ENCODE measurements at regions not wholly inside any gene's neighbourhood (a gene's known extent, or its start where the extent isn't known, plus 50 kb on each side); places are given as distances from the start of the nearest gene placed in this dataset.

DNA sequence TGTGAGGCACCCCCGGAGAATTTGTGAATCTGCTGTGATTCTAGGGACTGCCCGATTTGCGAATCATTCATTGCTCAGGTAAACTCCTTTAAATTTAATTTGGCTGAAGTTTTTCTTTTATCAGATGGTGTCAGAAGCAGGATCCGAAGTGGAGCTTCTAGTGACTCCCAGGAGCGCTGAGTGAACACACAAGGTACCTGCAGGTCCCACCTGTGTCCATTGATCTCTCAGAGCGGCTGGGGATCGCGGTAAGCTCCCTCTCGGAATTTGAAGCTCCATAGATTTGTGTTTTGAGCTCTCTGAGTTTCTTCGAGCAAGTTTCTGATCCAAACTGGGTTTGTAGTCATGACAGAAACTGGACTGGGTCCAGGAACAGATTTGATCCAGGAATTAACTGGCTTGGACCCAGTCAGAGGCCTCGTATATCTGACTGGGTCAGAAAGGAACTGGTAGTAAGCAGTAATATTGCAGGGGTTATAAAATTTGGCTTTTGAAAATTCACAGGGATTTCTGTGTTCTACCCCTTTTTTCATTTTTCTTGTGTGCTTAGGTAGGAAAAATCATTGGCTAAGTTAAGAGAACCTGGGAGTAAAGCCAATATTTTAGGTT, 56.2 kb upstream of the EDEM3 start:
- H3K27me3 ChIP-seq = no peaks in the 10 kb centered on the region
- H3K4me3 ChIP-seq = no peak overlapping the region
- H3K4me1 ChIP-seq = peaks cover 0 to 14% of the 10 kb centered on the region in 2 donors
- TF ChIP-seq, protein P1, sequence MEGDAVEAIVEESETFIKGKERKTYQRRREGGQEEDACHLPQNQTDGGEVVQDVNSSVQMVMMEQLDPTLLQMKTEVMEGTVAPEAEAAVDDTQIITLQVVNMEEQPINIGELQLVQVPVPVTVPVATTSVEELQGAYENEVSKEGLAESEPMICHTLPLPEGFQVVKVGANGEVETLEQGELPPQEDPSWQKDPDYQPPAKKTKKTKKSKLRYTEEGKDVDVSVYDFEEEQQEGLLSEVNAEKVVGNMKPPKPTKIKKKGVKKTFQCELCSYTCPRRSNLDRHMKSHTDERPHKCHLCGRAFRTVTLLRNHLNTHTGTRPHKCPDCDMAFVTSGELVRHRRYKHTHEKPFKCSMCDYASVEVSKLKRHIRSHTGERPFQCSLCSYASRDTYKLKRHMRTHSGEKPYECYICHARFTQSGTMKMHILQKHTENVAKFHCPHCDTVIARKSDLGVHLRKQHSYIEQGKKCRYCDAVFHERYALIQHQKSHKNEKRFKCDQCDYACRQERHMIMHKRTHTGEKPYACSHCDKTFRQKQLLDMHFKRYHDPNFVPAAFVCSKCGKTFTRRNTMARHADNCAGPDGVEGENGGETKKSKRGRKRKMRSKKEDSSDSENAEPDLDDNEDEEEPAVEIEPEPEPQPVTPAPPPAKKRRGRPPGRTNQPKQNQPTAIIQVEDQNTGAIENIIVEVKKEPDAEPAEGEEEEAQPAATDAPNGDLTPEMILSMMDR (IDR thresholded peaks at IDR 0.05) = no peak
- H3K9me3 ChIP-seq = no peaks in the 10 kb centered on the region
- intact Hi-C loops (cut with DNase I) = no loop called here
- peaks cover 0 to 41% of the 10 kb centered on the region in 2 donors for H3K36me3 ChIP-seq
- DNase-seq (no peak), ATAC-seq (no peak)
- no peak overlapping the region for H3K27ac ChIP-seq

DNA sequence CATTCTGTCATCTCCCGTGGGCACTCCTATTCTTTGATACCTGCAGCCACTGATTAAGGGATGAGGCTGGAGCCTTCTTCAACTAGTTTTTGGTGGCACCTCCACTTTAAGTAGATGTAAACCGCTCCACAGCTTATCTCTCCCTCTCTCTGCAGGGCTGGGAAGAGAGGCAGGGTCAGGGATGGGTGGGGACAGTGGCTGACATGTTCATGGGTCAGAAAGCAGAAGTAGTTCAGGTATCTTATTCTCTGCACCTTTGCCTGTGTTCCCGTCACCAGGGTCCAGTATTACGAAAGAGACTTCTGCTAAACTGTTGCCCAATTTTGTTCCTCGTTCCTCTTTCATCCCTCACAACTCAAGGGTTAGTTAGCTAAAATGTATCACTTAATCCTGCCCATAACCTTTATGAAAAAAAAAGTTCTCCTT, 51.7 kb upstream of the EDEM3 start:
- Histone ChIP-seq H3K27me3 (no peaks in the 10 kb centered on the region), H3K9me3 (no peaks in the 10 kb centered on the region), H3K4me1 (peaks cover 0 to 19% of the 10 kb centered on the region in 2 donors), H3K4me3 (no peak overlapping the region), H3K36me3 (peaks cover 0 to 47% of the 10 kb centered on the region in 2 donors), H3K27ac (peak overlapping the region in 1 of 2 donors; percentile 84)
- intact Hi-C loops (cut with DNase I) = loop anchor here (5.0 to 10.0 kb wide), 2 partner anchors 176 to 178 kb away; no protein-coding TSS in a partner anchor
- TF ChIP-seq, protein P1 (IDR thresholded peaks at IDR 0.05) = no peak
- ATAC-seq = peak; percentile 57
- DNase-seq = no peak

DNA sequence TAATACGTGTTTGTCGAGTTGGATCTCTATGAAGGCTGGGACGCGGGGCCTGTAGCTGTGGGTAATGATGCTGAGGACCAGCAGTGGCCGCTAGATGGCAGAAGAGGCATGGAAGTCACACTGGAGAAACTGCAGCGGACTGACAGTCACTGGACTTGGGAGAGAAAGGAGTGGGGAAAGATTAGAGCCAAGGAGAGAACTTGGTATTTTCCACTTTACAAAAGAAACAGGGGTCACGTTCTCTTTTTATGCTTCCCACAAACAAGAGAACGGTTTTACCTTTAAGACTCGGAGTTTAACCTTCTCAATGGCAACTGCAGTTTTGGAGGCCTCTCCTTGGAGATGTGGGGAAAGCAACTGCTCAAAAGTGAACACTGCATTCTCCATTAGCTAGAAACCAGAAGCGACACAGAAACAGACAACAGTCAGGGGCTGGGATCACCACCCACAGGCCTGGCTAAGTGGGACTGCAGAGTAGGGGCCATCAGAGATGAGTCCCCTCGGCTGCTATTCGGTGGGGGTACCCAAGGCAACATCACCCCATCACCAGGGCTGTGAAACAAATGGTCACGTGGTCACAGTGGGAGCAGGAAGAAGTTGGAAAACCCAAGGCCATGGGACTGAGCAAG, 51.1 kb upstream of the EDEM3 start:
- peaks cover 0 to 50% of the 10 kb centered on the region in 2 donors for H3K36me3 ChIP-seq
- H3K27me3 ChIP-seq = no peaks in the 10 kb centered on the region
- intact Hi-C loops (cut with DNase I) = loop anchor here (5.0 to 10.0 kb wide), 2 partner anchors 177 to 179 kb away; no protein-coding TSS in a partner anchor
- TF ChIP-seq, protein P1 (IDR thresholded peaks at IDR 0.05) = peak; percentile 79 to 95
- H3K4me1 ChIP-seq = peaks cover 0 to 19% of the 10 kb centered on the region in 2 donors
- peak; percentile 100 for ATAC-seq
- DNase-seq = peak; percentile 82 to 92 (median 90)
- H3K9me3 ChIP-seq = no peaks in the 10 kb centered on the region
- H3K4me3 ChIP-seq = no peak overlapping the region
- H3K27ac ChIP-seq = peak overlapping the region in 1 of 2 donors; percentile 84

All from left lung (tissue), 4 donors.